HG03354 (cell line): ENCODE measurements at regions not wholly inside any gene's neighbourhood (a gene's known extent, or its start where the extent isn't known, plus 50 kb on each side); places are given as distances from the start of the nearest gene placed in this dataset.
"Not testable (repeated sequence)": the region's sequence is repeated elsewhere in the genome, so short reads cannot be mapped to it uniquely, and the experiment has no call there.

Experiments used
- ATAC-seq: cut with Tn5 transposase; IDR thresholded peaks from one replicate; pipeline ENCODE4 v1.9.1; 2021; ENCODE audit warnings: mild to moderate bottlenecking; ENCODE audit not compliant: unreplicated experiment, poor library complexity, severe bottlenecking

- no peak for ATAC-seq
Observed at GRCh38 chr13:82569581-82569980, 1312.7 kb downstream of the SLITRK1 start.

- no peak for ATAC-seq
Observed at GRCh38 chr13:82566864-82567263, 1315.4 kb downstream of the SLITRK1 start.

GRCh38 chr13:82565201-82565600, 1317.1 kb downstream of the SLITRK1 start:
- no peak for ATAC-seq

GRCh38 chr13:82560889-82561288, 1321.4 kb downstream of the SLITRK1 start:
- no peak for ATAC-seq

- ATAC-seq, result no peak
Observed at GRCh38 chr13:82522872-82523271, 1359.4 kb downstream of the SLITRK1 start.

- ATAC-seq, result no peak
Observed at GRCh38 chr13:82506805-82507414, 1375.4 kb downstream of the SLITRK1 start.

GRCh38 chr13:82501834-82502233, 1380.4 kb downstream of the SLITRK1 start:
- ATAC-seq, result no peak

- ATAC-seq, result no peak
Observed at GRCh38 chr13:82480415-82480814, 1401.9 kb downstream of the SLITRK1 start.

- ATAC-seq, result no peak
Observed at GRCh38 chr13:82477436-82477835, 1404.8 kb downstream of the SLITRK1 start.

GRCh38 chr13:82467626-82468025, 1414.6 kb downstream of the SLITRK1 start:
- no peak for ATAC-seq

GRCh38 chr13:82459575-82459974, 1422.7 kb downstream of the SLITRK1 start:
- ATAC-seq, result not testable (repeated sequence)

GRCh38 chr13:82458169-82458568, 1424.1 kb downstream of the SLITRK1 start:
- no peak for ATAC-seq

- not testable (repeated sequence) for ATAC-seq
Observed at GRCh38 chr13:82457548-82457947, 1424.7 kb downstream of the SLITRK1 start.

GRCh38 chr13:82447416-82448077, 1434.7 kb downstream of the SLITRK1 start:
- no peak for ATAC-seq

GRCh38 chr13:82439159-82439904, 1442.9 kb downstream of the SLITRK1 start:
- no peak for ATAC-seq

- no peak for ATAC-seq
Observed at GRCh38 chr13:82438320-82438719, 1444.0 kb downstream of the SLITRK1 start.

GRCh38 chr13:82436099-82436585, 1446.1 kb downstream of the SLITRK1 start:
- no peak for ATAC-seq

GRCh38 chr13:82432949-82433348, 1449.3 kb downstream of the SLITRK1 start:
- ATAC-seq, result no peak

GRCh38 chr13:82412749-82413148, 1469.5 kb downstream of the SLITRK1 start:
- ATAC-seq, result no peak

- ATAC-seq, result no peak
Observed at GRCh38 chr13:82407321-82407720, 1475.0 kb downstream of the SLITRK1 start.

GRCh38 chr13:82374719-82375118, 1507.6 kb downstream of the SLITRK1 start:
- ATAC-seq, result no peak
